Astrocyte (in vitro differentiated cells and primary cell): ENCODE measurements at regions not wholly inside any gene's neighbourhood (a gene's known extent, or its start where the extent isn't known, plus 50 kb on each side); places are given as distances from the start of the nearest gene placed in this dataset.

Source experiments
- DNase-seq: peaks from one replicate; pipeline ENCODE4 v3.0.0-alpha.2; 2010; ENCODE audit warnings: low read depth
- FAIRE-seq: peaks from 2 replicates; lab custom pipeline; 2011; peaks lifted over from hg19 to GRCh38; lab: Jason Lieb, UNC
- H2AFZ ChIP-seq: 2 replicates; pipeline ENCODE4 v1.6.0; 2012; ENCODE audit warnings: low read depth, low read length, inconsistent platforms
- H3K27ac ChIP-seq: 2 replicates; pipeline ENCODE4 v1.5.1; 2011; ENCODE audit warnings: low read depth, low read length, inconsistent platforms
- H3K27me3 ChIP-seq: 2 replicates; pipeline ENCODE4 v1.6.0; 2011; ENCODE audit warnings: low read length, inconsistent platforms; ENCODE audit not compliant: insufficient read depth
- H3K36me3 ChIP-seq: 2 replicates; pipeline ENCODE4 v1.5.1; 2011; ENCODE audit warnings: low read length, inconsistent platforms; ENCODE audit not compliant: insufficient read depth
- H3K4me1 ChIP-seq: 2 replicates; pipeline ENCODE4 v1.5.1; 2011; ENCODE audit warnings: low read length, inconsistent platforms; ENCODE audit not compliant: insufficient read depth
- H3K4me2 ChIP-seq: 2 replicates; pipeline ENCODE4 v1.6.0; 2012; ENCODE audit warnings: low read length, inconsistent platforms
- H3K4me3 ChIP-seq: 2 replicates; pipeline ENCODE4 v1.5.1; 2011; ENCODE audit warnings: low read depth, mild to moderate bottlenecking, low read length, inconsistent platforms; ENCODE audit not compliant: insufficient read depth
- H3K79me2 ChIP-seq: 2 replicates; pipeline ENCODE4 v1.6.0; 2012; ENCODE audit warnings: mild to moderate bottlenecking, low read length, inconsistent platforms; ENCODE audit not compliant: insufficient read depth
- H3K9ac ChIP-seq: 2 replicates; pipeline ENCODE4 v1.6.0; 2012; ENCODE audit warnings: mild to moderate bottlenecking, low read length, inconsistent platforms
- H3K9me3 ChIP-seq: 2 replicates; pipeline ENCODE4 v1.5.1; 2012; ENCODE audit warnings: low read depth, mild to moderate bottlenecking, low read length, inconsistent platforms; ENCODE audit not compliant: insufficient read depth
- H4K20me1 ChIP-seq: 2 replicates; pipeline ENCODE4 v1.6.0; 2012; ENCODE audit warnings: low read length, inconsistent platforms; ENCODE audit not compliant: insufficient read depth
- H3K27ac Mint-ChIP-seq: one replicate; pipeline ENCODE4 v1.8.0; 2021; ENCODE audit warnings: mild to moderate bottlenecking, mixed read lengths; ENCODE audit not compliant: unreplicated experiment
- H3K27me3 Mint-ChIP-seq: one replicate; pipeline ENCODE4 v1.8.0; 2021; ENCODE audit warnings: low read depth, mixed read lengths; ENCODE audit not compliant: unreplicated experiment
- H3K36me3 Mint-ChIP-seq: one replicate; pipeline ENCODE4 v1.8.0; 2021; ENCODE audit warnings: low read depth, mixed read lengths; ENCODE audit not compliant: unreplicated experiment
- H3K4me1 Mint-ChIP-seq: one replicate; pipeline ENCODE4 v1.8.0; 2021; ENCODE audit warnings: low read depth, mixed read lengths; ENCODE audit not compliant: unreplicated experiment
- H3K4me3 Mint-ChIP-seq: one replicate; pipeline ENCODE4 v1.8.0; 2021; ENCODE audit warnings: mild to moderate bottlenecking, moderate library complexity, mixed read lengths; ENCODE audit not compliant: unreplicated experiment
- H3K9me3 Mint-ChIP-seq: one replicate; pipeline ENCODE4 v1.8.0; 2021; ENCODE audit warnings: mild to moderate bottlenecking, mixed read lengths; ENCODE audit not compliant: unreplicated experiment
- EZH2 ChIP-seq: IDR thresholded peaks from 2 replicates; pipeline ENCODE4 v1.6.1; 2012; ENCODE audit warnings: mild to moderate bottlenecking, low read length, inconsistent platforms; ENCODE audit not compliant: insufficient read depth
- TF ChIP-seq, protein P1 (sequence below): IDR thresholded peaks from 2 replicates; pipeline ENCODE4 v1.5.1; 2011; ENCODE audit warnings: low read depth, mild to moderate bottlenecking, inconsistent platforms, low read length, moderate library complexity; ENCODE audit not compliant: insufficient read depth

DNA sequence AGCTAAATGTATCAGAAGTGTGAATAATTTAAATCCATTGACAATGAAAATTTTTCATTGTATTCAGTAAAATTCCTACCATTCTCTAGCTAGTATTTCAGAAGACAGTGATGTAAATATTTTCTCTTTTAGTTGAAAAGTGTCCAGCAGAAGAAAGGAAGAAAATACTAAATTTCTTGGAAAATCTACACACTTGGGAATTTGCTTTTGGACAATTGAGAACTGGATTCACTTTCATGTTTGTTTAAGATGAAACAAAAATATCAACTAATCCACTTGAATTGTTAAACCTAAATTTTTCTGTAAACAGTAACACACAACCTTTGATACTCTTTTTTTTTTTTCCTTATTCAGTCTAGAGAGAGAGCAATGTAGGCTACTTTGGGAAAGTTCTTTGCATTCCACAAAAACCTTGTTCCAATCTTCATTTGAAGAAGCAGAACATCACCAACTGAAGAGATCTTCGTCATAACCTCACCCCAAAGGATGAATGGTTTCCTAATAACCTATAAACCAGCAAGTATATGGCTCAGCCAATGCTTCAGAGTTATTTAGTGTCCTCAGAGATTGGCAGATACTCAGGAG is 155.1 kb upstream of the GORAB start:
- no peak for DNase-seq
- no peaks in the 10 kb centered on the region for H3K36me3 Mint-ChIP-seq

DNA sequence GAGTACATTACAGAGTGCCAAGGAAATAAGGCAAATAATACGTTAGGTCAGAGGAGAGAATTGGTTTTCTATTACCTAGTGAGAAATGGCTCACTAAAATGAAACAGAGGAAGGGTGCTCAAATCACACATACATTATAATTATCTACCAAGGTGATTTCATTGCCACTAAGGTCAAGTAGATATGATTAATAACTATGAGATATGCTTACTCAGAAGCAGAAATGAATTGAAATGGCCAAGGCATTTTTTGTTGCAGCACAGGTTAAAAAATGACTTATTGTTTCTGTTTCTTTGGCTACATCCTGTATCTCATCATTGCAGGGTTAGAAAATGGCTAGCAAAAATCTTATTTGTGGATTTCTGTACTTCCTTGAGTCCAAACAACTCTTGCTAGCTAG is 154.5 kb upstream of the GORAB start:
- no peak for DNase-seq
- H3K36me3 Mint-ChIP-seq, result no peaks in the 10 kb centered on the region
- no peak overlapping the region for H3K4me3 ChIP-seq
- no peaks in the 10 kb centered on the region for H3K27me3 ChIP-seq
- no peak overlapping the region for H3K9ac ChIP-seq
- no peak overlapping the region for H3K27ac ChIP-seq
- H3K4me3 Mint-ChIP-seq, result no peak overlapping the region
- no peaks in the 10 kb centered on the region for H4K20me1 ChIP-seq
- no peak overlapping the region for H3K27ac Mint-ChIP-seq
- no peaks in the 10 kb centered on the region for H3K4me1 ChIP-seq
- H3K79me2 ChIP-seq, result no peaks in the 10 kb centered on the region
- H3K36me3 ChIP-seq, result no peaks in the 10 kb centered on the region
- no peaks in the 10 kb centered on the region for H3K4me1 Mint-ChIP-seq
- no peak for TF ChIP-seq EZH2
- TF ChIP-seq, protein P1, sequence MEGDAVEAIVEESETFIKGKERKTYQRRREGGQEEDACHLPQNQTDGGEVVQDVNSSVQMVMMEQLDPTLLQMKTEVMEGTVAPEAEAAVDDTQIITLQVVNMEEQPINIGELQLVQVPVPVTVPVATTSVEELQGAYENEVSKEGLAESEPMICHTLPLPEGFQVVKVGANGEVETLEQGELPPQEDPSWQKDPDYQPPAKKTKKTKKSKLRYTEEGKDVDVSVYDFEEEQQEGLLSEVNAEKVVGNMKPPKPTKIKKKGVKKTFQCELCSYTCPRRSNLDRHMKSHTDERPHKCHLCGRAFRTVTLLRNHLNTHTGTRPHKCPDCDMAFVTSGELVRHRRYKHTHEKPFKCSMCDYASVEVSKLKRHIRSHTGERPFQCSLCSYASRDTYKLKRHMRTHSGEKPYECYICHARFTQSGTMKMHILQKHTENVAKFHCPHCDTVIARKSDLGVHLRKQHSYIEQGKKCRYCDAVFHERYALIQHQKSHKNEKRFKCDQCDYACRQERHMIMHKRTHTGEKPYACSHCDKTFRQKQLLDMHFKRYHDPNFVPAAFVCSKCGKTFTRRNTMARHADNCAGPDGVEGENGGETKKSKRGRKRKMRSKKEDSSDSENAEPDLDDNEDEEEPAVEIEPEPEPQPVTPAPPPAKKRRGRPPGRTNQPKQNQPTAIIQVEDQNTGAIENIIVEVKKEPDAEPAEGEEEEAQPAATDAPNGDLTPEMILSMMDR, result no peak
- H2AFZ ChIP-seq, result no peak overlapping the region
- peak; percentile 23 for FAIRE-seq
- H3K9me3 ChIP-seq, result no peaks in the 10 kb centered on the region
- no peaks in the 10 kb centered on the region for H3K27me3 Mint-ChIP-seq
- H3K4me2 ChIP-seq, result no peak overlapping the region
- peaks cover 2% of the 10 kb centered on the region for H3K9me3 Mint-ChIP-seq

More for the DNA sequence above, 155.1 kb upstream of the GORAB start:
- Histone ChIP-seq H2AFZ (no peak overlapping the region), H3K4me3 (no peak overlapping the region), H3K36me3 (no peaks in the 10 kb centered on the region), H3K27ac (no peak overlapping the region), H3K9me3 (no peaks in the 10 kb centered on the region), H3K4me1 (no peaks in the 10 kb centered on the region), H3K79me2 (no peaks in the 10 kb centered on the region), H3K27me3 (no peaks in the 10 kb centered on the region), H4K20me1 (no peaks in the 10 kb centered on the region), H3K4me2 (no peak overlapping the region), H3K9ac (no peak overlapping the region)
- Mint-ChIP-seq H3K27ac (no peak overlapping the region), H3K27me3 (no peaks in the 10 kb centered on the region), H3K4me3 (no peak overlapping the region), H3K4me1 (no peaks in the 10 kb centered on the region), H3K9me3 (peaks cover 2% of the 10 kb centered on the region)
- no peak for TF ChIP-seq EZH2
- TF ChIP-seq, protein P1, result no peak
- peak; percentile 23 for FAIRE-seq

DNA sequence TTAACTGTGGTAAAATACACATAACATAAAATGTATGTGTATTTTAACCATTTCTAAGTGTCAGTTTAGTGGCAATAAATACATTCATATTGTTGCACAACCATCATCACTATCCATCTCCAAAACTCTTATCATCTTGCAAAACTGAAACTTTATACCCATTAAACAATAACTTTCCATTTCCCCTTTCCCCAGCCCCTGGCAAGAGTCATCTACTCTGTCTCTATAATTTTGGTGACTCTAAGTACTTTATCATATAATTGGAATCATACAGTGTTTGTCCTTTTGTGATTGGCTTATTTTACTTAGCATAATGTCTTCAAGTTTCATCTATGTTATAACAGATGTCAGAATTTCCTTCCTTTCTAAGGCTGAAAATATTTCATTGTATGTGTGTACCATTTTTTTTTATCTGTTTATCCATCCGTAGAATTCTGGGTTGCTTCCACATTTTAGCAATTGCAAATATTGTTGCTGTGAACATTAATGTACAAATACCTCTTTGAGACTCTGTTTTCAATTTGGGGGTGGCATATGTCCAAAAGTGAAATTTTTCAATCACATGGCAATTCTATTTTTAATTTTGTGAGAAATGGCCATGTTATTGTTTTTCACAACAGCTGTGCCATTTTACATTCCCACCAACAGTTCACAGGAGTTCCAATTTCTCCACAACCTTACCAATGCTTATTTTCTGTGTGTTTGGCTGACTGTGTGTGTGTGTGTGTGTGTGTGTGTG is 153.9 kb upstream of the GORAB start:
- Histone ChIP-seq H3K36me3 (no peaks in the 10 kb centered on the region), H3K79me2 (no peaks in the 10 kb centered on the region), H3K27me3 (no peaks in the 10 kb centered on the region), H3K4me1 (no peaks in the 10 kb centered on the region), H3K4me2 (no peak overlapping the region), H3K4me3 (no peak overlapping the region), H3K9me3 (no peaks in the 10 kb centered on the region), H4K20me1 (no peaks in the 10 kb centered on the region), H2AFZ (no peak overlapping the region), H3K27ac (no peak overlapping the region), H3K9ac (no peak overlapping the region)
- Mint-ChIP-seq H3K4me1 (no peaks in the 10 kb centered on the region), H3K27me3 (no peaks in the 10 kb centered on the region), H3K36me3 (no peaks in the 10 kb centered on the region), H3K27ac (no peak overlapping the region), H3K4me3 (no peak overlapping the region), H3K9me3 (peaks cover 2% of the 10 kb centered on the region)
- DNase-seq (no peak), FAIRE-seq (no peak)
- no peak for TF ChIP-seq EZH2
- TF ChIP-seq, protein P1, result no peak
